ENCODE measurements at regions not wholly inside any gene's neighbourhood (a gene's known extent, or its start where the extent isn't known, plus 50 kb on each side); places are given as distances from the start of the nearest gene placed in this dataset.

DNA sequence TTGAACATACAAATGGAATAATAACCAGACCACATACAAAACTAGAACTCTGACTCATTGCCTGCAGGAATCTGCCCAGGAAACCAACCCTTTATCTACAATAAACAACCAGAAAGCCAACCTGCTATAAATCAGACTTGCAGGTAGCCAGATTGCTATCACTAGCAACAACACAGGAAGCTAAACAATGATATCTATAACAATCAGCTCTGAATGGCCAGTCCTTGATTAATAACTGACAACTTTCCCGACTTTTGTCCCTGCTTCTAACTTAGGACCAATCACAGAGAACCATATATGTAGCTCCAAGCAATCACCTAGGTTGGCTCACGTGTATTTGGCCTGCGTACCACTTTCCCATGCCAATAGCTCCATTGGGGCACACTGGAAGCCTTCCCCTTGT is 470.8 kb downstream of the RIT2 start:
- TF ChIP-seq, protein P1, sequence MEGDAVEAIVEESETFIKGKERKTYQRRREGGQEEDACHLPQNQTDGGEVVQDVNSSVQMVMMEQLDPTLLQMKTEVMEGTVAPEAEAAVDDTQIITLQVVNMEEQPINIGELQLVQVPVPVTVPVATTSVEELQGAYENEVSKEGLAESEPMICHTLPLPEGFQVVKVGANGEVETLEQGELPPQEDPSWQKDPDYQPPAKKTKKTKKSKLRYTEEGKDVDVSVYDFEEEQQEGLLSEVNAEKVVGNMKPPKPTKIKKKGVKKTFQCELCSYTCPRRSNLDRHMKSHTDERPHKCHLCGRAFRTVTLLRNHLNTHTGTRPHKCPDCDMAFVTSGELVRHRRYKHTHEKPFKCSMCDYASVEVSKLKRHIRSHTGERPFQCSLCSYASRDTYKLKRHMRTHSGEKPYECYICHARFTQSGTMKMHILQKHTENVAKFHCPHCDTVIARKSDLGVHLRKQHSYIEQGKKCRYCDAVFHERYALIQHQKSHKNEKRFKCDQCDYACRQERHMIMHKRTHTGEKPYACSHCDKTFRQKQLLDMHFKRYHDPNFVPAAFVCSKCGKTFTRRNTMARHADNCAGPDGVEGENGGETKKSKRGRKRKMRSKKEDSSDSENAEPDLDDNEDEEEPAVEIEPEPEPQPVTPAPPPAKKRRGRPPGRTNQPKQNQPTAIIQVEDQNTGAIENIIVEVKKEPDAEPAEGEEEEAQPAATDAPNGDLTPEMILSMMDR (IDR thresholded peaks at IDR 0.05), result no peak
- TF ChIP-seq POLR2A (IDR thresholded peaks at IDR 0.05), result no peak

Data from heart left ventricle (tissue), 13 donors.